GM12865 (cell line): ENCODE measurements at regions not wholly inside any gene's neighbourhood (a gene's known extent, or its start where the extent isn't known, plus 50 kb on each side); places are given as distances from the start of the nearest gene placed in this dataset.

Experiments
- DNase-seq: peaks from one replicate; pipeline ENCODE4 v3.0.0; 2010; ENCODE audit warnings: low read depth
- H3K4me3 ChIP-seq: 2 replicates; pipeline ENCODE4 v1.5.1; 2011; ENCODE audit warnings: mild to moderate bottlenecking, low read depth, low read length, control low read depth
- TF ChIP-seq, protein P1 (sequence below): IDR thresholded peaks from 2 replicates; pipeline ENCODE4 v1.5.1; 2011; ENCODE audit warnings: low read length, control low read depth, low read depth, inconsistent platforms; ENCODE audit not compliant: insufficient read depth; ENCODE audit errors: missing control alignments

GRCh38 chr13:82720986-82721385, 1161.3 kb downstream of the SLITRK1 start:
- DNase-seq = no peak
- no peak overlapping the region for H3K4me3 ChIP-seq
- TF ChIP-seq, protein P1, sequence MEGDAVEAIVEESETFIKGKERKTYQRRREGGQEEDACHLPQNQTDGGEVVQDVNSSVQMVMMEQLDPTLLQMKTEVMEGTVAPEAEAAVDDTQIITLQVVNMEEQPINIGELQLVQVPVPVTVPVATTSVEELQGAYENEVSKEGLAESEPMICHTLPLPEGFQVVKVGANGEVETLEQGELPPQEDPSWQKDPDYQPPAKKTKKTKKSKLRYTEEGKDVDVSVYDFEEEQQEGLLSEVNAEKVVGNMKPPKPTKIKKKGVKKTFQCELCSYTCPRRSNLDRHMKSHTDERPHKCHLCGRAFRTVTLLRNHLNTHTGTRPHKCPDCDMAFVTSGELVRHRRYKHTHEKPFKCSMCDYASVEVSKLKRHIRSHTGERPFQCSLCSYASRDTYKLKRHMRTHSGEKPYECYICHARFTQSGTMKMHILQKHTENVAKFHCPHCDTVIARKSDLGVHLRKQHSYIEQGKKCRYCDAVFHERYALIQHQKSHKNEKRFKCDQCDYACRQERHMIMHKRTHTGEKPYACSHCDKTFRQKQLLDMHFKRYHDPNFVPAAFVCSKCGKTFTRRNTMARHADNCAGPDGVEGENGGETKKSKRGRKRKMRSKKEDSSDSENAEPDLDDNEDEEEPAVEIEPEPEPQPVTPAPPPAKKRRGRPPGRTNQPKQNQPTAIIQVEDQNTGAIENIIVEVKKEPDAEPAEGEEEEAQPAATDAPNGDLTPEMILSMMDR = no peak

DNA sequence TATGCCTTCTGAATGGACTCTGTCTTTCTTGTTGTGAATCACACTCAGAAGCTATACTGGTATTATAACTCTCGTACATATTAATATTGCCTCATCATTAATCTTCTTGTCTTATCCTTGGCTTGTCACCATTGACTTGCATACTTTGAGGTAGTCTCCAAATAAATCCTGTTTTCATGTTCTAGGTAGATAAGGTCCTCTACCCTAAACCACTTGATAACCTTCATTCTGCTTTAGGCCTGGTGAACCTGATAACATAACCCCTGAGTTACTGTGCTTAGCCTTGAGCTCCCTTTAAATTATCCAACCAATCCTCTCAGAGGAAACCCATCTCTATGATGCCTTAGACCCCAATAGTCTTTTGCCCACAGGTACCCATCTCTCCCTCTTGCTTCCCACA, 1162.3 kb downstream of the SLITRK1 start:
- TF ChIP-seq, protein P1 = no peak
- H3K4me3 ChIP-seq = no peak overlapping the region
- no peak for DNase-seq

GRCh38 chr13:82717249-82717648, 1165.0 kb downstream of the SLITRK1 start:
- TF ChIP-seq, protein P1 = no peak
- no peak for DNase-seq
- H3K4me3 ChIP-seq = no peak overlapping the region

DNA sequence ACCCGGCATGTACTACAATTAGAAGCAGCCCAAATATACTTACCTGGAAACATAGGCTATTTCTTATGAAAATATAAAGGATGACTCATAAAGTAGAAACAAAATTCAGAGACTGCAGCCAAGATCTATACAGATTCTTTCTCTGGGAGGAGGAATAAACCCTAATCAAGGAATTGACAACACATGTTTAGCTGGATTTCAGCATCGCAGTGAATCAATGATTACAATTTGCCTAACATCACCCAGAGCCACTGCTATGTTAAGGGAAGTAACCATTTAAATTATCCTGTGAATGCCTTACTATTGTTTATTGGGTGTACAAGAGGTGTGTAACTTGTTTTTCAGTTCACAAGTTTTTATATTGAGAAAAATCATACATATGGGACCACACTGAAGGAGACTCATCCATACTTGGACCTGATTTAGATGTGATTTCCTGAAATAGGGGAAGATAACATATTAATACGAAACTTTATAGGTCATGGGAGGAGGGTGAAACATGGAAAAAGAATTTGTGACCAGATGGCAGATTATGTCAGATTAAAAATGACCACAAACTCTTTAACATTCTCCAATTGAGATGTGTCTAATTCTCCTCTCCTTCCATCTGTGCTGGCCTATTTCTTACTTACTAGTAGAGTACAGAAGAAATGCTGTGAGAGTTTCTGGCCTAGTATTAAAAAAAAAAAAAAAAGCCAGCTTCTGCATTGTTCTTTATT, 1168.4 kb downstream of the SLITRK1 start:
- no peak overlapping the region for H3K4me3 ChIP-seq
- no peak for DNase-seq
- TF ChIP-seq, protein P1 = no peak

GRCh38 chr13:82702513-82702912, 1179.8 kb downstream of the SLITRK1 start:
- H3K4me3 ChIP-seq = no peak overlapping the region
- DNase-seq = no peak
- TF ChIP-seq, protein P1 = no peak

GRCh38 chr13:82701020-82701419, 1181.3 kb downstream of the SLITRK1 start:
- H3K4me3 ChIP-seq = no peak overlapping the region
- TF ChIP-seq, protein P1 = no peak
- DNase-seq = no peak

DNA sequence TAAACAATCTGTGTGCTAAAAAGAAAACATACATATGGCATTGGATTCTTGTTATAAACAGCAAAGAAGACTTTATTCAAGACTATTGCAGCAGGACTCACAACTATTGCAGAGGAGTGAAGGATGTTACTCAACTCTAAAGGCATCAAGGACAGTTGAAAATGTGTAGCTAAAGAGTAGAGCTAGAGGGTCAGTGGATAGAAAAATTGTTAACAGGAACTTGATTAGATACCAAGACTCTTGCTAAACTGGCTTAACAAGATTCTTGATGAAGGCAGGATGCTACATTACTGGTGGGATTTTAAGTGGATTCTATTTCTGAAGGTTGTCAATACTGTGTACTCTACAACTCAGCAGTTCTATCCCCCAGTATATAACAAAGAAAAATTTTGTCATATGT, 1183.3 kb downstream of the SLITRK1 start:
- H3K4me3 ChIP-seq = no peak overlapping the region
- no peak for DNase-seq
- TF ChIP-seq, protein P1 = no peak
